ENCODE measurements at regions not wholly inside any gene's neighbourhood (a gene's known extent, or its start where the extent isn't known, plus 50 kb on each side); places are given as distances from the start of the nearest gene placed in this dataset.
A peak's percentile ranks its signal among the peaks of the same experiment; 100 is the strongest.

DNA sequence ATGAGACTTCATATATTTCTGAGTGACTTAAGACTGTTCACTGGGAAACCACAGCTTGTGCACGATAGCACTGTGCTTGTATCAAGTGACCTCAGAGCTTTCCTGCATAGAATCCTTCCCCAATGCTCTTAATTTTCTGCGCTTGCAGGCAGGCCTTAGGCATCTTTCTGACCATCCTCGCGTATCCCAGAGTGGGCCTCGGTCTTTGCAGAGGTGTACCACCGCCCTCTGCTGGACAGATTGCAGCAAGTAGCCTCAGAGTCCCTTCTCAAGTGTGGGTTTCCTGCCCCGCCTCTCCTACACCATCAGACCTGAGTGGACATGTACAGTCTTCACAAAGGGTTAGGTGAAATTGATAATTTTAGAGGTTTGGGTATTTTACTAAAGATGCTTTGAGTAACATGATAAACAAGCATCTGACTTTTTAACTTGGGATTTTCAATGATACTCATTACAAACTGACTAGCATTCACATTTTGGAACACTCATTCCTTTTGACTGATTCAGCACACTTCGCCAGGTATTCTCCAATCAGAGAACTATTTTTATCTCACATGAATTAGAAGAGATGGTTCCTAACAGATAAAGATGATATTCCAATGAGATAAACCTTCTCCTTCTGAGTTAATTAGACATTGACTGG lies 246.5 kb upstream of the USP25 start (continued):
- TF ChIP-seq, protein P1, sequence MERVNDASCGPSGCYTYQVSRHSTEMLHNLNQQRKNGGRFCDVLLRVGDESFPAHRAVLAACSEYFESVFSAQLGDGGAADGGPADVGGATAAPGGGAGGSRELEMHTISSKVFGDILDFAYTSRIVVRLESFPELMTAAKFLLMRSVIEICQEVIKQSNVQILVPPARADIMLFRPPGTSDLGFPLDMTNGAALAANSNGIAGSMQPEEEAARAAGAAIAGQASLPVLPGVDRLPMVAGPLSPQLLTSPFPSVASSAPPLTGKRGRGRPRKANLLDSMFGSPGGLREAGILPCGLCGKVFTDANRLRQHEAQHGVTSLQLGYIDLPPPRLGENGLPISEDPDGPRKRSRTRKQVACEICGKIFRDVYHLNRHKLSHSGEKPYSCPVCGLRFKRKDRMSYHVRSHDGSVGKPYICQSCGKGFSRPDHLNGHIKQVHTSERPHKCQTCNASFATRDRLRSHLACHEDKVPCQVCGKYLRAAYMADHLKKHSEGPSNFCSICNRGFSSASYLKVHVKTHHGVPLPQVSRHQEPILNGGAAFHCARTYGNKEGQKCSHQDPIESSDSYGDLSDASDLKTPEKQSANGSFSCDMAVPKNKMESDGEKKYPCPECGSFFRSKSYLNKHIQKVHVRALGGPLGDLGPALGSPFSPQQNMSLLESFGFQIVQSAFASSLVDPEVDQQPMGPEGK (tag by site-specific recombination; IDR thresholded peaks at IDR 0.05): no peak
- TF ChIP-seq, protein P2, sequence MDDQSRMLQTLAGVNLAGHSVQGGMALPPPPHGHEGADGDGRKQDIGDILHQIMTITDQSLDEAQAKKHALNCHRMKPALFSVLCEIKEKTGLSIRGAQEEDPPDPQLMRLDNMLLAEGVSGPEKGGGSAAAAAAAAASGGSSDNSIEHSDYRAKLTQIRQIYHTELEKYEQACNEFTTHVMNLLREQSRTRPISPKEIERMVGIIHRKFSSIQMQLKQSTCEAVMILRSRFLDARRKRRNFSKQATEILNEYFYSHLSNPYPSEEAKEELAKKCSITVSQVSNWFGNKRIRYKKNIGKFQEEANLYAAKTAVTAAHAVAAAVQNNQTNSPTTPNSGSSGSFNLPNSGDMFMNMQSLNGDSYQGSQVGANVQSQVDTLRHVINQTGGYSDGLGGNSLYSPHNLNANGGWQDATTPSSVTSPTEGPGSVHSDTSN (CRISPR knock-in tag; IDR thresholded peaks at IDR 0.05): no peak
- TF ChIP-seq, protein P3, sequence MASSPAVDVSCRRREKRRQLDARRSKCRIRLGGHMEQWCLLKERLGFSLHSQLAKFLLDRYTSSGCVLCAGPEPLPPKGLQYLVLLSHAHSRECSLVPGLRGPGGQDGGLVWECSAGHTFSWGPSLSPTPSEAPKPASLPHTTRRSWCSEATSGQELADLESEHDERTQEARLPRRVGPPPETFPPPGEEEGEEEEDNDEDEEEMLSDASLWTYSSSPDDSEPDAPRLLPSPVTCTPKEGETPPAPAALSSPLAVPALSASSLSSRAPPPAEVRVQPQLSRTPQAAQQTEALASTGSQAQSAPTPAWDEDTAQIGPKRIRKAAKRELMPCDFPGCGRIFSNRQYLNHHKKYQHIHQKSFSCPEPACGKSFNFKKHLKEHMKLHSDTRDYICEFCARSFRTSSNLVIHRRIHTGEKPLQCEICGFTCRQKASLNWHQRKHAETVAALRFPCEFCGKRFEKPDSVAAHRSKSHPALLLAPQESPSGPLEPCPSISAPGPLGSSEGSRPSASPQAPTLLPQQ (tag by site-specific recombination; IDR thresholded peaks at IDR 0.05): no peak

DNA sequence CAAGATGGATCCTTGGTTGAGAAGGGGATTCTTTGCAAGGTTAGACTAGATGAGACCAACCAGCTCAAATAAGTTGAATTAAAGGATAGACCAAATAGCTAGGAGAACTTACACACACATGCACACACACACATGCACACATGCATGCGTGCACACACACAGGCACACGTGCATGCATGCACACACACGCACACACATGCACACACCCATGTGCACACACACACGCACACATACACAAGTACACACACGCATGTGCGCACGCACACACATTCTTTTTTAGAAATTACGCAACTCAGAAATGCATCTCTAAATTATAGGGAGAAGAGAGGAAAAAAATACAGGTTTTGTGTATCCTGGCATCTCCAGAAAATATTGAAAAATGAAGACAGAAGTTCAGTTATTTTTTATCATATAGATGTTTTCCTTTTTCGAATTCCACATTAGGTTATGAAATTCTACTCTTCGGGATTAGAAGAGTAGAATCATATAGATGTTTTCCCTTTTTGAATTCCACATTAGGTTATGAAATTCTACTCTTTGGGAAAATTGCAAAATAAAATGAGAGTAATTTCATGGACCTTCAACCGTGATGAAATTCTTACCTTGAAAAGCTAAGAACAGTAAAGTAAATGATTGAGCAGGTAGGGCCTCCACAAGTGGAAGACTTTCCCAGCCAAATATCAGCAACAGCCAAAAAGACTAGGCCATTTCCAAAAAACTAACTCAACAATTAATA lies 243.2 kb upstream of the USP25 start:
- TF ChIP-seq, protein P4, sequence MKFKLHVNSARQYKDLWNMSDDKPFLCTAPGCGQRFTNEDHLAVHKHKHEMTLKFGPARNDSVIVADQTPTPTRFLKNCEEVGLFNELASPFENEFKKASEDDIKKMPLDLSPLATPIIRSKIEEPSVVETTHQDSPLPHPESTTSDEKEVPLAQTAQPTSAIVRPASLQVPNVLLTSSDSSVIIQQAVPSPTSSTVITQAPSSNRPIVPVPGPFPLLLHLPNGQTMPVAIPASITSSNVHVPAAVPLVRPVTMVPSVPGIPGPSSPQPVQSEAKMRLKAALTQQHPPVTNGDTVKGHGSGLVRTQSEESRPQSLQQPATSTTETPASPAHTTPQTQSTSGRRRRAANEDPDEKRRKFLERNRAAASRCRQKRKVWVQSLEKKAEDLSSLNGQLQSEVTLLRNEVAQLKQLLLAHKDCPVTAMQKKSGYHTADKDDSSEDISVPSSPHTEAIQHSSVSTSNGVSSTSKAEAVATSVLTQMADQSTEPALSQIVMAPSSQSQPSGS (tag by site-specific recombination; IDR thresholded peaks at IDR 0.05; ENCODE audit: low read depth): no peak
- no peak for TF ChIP-seq ZNF560 (tag by site-specific recombination; IDR thresholded peaks at IDR 0.05; ENCODE audit: borderline replicate concordance)
- TF ChIP-seq ZNF112 (tag by site-specific recombination; IDR thresholded peaks at IDR 0.05): no peak
- TF ChIP-seq, protein P5, sequence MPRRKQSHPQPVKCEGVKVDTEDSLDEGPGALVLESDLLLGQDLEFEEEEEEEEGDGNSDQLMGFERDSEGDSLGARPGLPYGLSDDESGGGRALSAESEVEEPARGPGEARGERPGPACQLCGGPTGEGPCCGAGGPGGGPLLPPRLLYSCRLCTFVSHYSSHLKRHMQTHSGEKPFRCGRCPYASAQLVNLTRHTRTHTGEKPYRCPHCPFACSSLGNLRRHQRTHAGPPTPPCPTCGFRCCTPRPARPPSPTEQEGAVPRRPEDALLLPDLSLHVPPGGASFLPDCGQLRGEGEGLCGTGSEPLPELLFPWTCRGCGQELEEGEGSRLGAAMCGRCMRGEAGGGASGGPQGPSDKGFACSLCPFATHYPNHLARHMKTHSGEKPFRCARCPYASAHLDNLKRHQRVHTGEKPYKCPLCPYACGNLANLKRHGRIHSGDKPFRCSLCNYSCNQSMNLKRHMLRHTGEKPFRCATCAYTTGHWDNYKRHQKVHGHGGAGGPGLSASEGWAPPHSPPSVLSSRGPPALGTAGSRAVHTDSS (tag by site-specific recombination; IDR thresholded peaks at IDR 0.05): no peak
- no peak for TF ChIP-seq ZNF324 (tag by site-specific recombination; IDR thresholded peaks at IDR 0.05)
- TF ChIP-seq, protein P6, sequence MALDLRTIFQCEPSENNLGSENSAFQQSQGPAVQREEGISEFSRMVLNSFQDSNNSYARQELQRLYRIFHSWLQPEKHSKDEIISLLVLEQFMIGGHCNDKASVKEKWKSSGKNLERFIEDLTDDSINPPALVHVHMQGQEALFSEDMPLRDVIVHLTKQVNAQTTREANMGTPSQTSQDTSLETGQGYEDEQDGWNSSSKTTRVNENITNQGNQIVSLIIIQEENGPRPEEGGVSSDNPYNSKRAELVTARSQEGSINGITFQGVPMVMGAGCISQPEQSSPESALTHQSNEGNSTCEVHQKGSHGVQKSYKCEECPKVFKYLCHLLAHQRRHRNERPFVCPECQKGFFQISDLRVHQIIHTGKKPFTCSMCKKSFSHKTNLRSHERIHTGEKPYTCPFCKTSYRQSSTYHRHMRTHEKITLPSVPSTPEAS (tag by site-specific recombination; IDR thresholded peaks at IDR 0.05): peak; percentile 87
- no peak for TF ChIP-seq ZNF677 (tag by site-specific recombination; IDR thresholded peaks at IDR 0.05)
- TF ChIP-seq ZNF221 (tag by site-specific recombination; IDR thresholded peaks at IDR 0.05; ENCODE audit: borderline replicate concordance): no peak
- TF ChIP-seq, protein P7, sequence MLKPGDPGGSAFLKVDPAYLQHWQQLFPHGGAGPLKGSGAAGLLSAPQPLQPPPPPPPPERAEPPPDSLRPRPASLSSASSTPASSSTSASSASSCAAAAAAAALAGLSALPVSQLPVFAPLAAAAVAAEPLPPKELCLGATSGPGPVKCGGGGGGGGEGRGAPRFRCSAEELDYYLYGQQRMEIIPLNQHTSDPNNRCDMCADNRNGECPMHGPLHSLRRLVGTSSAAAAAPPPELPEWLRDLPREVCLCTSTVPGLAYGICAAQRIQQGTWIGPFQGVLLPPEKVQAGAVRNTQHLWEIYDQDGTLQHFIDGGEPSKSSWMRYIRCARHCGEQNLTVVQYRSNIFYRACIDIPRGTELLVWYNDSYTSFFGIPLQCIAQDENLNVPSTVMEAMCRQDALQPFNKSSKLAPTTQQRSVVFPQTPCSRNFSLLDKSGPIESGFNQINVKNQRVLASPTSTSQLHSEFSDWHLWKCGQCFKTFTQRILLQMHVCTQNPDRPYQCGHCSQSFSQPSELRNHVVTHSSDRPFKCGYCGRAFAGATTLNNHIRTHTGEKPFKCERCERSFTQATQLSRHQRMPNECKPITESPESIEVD (tag by site-specific recombination; IDR thresholded peaks at IDR 0.05): no peak
- ChIA-PET CTCF (interaction anchor here (0.6 to 1.6 kb wide), 3 partner anchors 422 to 622 kb away, joined by 3 to 7 read pairs (median 3); partner anchors contain the start of gene NRIP1), POLR2A (no interaction called here)
- Histone ChIP-seq H3K4me1 (ENCODE audit: control insufficient read depth, insufficient read depth, low read length) (no peaks in the 10 kb centered on the region), H3K4me3 (ENCODE audit: low read depth, low read length) (no peak overlapping the region), H3K36me3 (ENCODE audit: control insufficient read depth in 2 of 2, insufficient read depth in 1 of 2, low read length in 2 of 2) (no peaks in the 10 kb centered on the region), H3K27ac (ENCODE audit: extremely low read depth, low read depth, low read length) (no peak overlapping the region), H3K9me3 (ENCODE audit: control insufficient read depth, insufficient read depth, low read depth, low read length) (no peaks in the 10 kb centered on the region)

All from HEK293 (cell line).